ENCODE measurements at regions not wholly inside any gene's neighbourhood (a gene's known extent, or its start where the extent isn't known, plus 50 kb on each side); places are given as distances from the start of the nearest gene placed in this dataset.

GRCh38 chr6:43966853-43967718, 160.2 kb downstream of the MRPL14 start:
- DNase-seq: no peak

DNA sequence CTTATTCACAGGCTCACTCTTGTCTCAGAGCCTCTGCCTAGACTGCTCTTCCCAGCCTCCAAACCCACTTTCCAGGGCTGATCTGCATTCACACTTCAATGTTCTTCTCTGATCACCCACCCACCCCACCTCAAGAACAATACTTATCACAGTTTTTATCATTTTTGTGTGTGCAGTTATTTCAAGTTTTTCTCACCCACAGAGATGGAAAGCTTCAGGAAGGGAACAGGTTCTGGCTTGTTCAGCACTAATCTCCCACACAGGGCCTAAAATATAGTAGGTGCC, 160.9 kb downstream of the MRPL14 start:
- no peak for DNase-seq

DNA sequence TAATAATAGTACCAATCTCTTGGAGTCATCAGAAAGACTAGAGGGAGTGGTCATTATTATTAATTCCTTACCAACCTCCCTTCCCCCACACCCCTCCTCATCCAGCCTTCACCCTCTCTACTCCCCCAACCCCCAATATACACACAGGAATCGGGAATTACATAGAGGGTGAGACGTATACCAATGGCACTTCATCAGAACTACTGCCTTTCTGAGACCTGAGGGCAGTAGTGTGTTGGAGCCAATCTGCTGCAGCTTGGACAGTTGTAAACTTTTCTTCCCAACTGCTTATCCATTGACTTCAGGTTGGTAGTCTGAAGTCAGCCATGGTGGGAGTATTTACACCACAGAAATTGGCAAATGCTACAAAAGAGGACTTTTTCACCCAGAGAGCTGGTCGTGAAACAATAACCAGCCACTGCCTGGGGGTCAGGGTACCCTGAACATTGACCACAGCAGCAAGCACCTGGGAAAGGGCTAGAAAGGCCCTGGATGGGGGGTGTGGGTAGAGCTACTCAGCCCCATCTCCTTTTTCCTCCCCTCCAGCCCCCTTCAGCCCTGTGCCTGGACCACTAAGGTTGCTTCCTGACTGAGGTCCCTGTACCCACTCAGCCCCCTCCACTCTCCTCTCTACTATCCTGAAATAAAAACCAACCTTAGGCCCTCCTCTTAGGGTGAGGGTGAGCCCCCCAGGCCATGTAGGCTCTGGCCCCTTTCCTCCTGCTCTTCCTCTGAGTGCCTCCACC, 161.5 kb downstream of the MRPL14 start:
- DNase-seq: no peak

- no peak for DNase-seq
Observed at GRCh38 chr6:43964659-43965570, 162.3 kb downstream of the MRPL14 start.

- no peak for DNase-seq
Observed at GRCh38 chr6:43963877-43964658, 163.2 kb downstream of the MRPL14 start.

DNA sequence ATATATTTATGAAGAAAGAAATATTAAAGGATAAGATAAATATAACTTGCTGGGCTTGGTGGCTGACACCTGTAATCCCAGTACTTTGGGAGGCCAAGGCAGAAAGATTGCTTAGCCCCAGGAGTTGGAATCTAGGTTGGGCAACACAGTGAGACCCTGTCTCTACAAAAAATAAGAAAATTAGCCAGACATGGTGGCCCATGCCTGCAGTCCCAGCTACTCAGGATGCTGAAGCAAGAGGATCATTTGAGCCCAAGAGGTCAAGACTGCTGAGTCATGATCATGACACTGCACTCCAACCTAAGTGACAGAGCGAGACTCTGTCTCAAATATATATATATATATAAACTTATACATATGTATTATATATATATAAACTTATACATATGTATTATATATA, 164.0 kb downstream of the MRPL14 start:
- no peak for DNase-seq

GRCh38 chr6:43962458-43962857, 164.8 kb downstream of the MRPL14 start:
- peak; percentile 21 for DNase-seq

DNA sequence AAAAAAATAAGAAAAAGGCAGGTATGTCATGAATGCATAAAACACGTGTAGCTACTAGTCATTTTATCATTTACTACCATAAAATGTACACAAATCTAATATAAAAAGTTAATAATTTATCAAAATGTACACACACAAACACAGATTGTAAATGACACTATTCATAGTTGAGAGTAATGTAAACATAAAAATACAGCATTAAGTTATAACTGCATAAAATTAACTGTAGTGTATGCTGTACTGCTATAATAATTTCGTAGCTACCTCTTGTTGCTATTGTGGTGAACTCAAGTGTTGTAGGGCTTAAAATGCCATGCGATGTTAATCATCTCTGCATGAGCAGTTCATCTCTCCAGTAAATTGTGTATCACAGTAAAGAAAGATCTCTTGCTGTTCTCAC, 170.0 kb downstream of the MRPL14 start:
- no peak for DNase-seq

DNA sequence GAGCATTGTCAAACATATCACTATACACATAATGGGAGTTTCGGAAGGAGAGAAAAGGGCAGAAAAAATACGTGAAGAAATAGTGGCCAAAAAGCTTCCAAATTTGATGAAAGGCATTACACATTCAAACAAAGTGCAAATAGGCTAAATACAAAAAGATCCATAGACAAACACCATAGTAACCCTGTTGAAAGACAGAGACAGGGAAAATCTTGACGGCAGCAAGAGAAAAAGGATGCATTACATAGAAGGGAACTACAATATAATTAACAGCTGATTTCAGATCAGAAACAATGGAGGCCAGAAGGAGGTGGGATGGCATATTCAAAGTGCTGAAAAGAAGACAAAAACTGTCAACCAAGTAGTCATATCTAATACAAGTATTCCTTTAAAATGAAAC, 170.8 kb downstream of the MRPL14 start:
- no peak for DNase-seq

GRCh38 chr6:43954311-43955131, 172.7 kb downstream of the MRPL14 start:
- DNase-seq: no peak

- DNase-seq: no peak
Observed at GRCh38 chr6:43953794-43954310, 173.4 kb downstream of the MRPL14 start.

GRCh38 chr6:43953256-43953655, 174.0 kb downstream of the MRPL14 start:
- no peak for DNase-seq

DNA sequence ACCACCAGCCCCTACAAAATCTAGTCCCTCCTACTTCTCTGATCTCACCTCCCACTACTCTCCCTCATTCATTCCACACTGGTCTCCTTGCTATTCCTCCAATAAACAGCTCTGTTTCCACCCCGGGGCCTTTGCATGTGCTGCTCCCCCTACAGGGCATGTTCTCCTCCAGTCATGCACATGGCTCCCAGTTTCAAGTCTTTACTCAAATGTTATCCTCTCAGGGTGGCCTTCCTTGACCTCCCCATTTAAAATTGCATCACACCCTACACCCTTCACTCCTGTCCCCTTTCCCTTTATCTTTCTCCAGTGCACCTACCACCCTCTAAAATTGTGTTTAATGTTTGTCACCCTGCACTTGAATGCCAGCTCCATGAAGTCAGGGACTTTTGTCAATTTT, 174.5 kb downstream of the MRPL14 start:
- DNase-seq: no peak

- DNase-seq: peak; percentile 29
Observed at GRCh38 chr6:43951756-43952675, 175.2 kb downstream of the MRPL14 start.

GRCh38 chr6:43951063-43951755, 176.0 kb downstream of the MRPL14 start:
- DNase-seq: peak; percentile 49

DNA sequence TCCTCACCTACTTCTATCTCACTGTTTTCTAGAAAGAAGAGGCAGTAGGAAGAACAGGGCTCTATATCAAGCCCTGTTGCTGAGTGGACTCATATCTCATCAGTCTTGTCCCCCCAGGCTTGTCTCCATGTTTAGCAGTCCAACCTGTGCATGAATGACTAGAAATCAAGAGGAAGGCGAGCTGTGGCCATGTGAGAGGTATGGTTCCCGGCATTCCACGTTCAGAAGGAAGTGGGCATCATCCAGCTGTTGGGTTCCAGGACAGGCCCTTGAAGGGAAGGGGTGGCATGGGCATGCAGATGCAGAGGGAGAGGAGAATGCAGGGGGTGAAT, 176.6 kb downstream of the MRPL14 start:
- DNase-seq: no peak

DNA sequence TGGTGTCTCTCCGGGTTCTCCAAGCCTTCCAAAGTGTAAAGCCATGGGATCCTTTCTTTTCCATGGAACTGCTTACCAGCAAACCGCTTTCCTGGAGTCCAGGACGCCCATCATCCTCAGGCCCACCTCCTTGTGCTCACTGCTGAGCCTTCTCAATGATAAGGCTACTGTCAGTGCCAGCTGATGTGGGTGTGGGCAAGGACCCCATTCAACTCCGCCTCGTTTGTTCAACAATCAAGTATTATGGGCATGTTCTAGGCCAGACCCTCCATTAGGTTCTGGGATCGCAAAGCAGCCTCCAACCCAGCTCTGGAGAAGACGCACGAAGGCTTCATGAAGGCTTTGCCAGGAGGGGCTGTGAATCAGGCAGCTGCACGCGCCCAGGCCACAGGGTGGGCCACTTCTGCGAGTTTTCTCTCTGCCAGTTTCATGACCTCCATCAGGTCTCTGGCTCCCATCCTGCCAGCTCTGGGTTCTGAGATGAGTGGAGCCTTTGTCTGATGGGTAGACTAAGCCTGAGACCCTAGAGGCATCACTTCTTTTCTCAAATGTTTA, 177.1 kb downstream of the MRPL14 start:
- no peak for DNase-seq

GRCh38 chr6:43949551-43949991, 177.7 kb downstream of the MRPL14 start:
- DNase-seq: peak; percentile 40
